NCI-H1930 (cell line): ENCODE measurements at regions not wholly inside any gene's neighbourhood (a gene's known extent, or its start where the extent isn't known, plus 50 kb on each side); places are given as distances from the start of the nearest gene placed in this dataset.

ENCODE experiments used
- DNase-seq, 2 experiments: peaks; one replicate each; lab custom pipeline; 2025; lab: John Stamatoyannopoulos, UW

DNA sequence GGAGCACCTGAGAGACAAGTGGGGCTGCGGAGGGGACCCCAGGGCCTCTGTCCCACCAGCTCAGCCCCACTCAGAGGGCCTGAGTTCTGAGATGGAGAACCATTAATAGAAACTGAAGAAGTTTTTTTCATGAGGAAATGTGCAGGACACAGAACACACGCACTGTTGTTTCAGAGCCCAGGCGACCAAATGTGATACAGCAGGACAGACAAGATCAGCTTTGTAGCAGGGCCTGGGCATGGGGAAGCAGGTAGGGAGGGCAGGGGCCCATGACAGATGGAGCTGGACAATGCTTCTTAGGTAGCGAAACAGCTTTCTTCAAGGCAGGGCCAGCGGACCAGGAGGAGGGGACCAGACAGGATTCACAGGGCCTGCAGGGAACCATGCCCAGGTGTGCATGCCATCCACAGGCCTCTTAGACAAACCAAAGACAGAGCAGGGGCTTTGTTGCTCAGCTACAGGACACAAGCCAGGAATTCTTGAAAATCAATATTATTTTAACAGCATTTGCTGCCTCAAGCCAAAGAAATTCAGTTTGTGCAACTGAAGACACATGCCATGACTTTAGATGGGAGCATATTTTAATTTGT, 252.8 kb upstream of the GYPC start:
- no peak for DNase-seq

DNA sequence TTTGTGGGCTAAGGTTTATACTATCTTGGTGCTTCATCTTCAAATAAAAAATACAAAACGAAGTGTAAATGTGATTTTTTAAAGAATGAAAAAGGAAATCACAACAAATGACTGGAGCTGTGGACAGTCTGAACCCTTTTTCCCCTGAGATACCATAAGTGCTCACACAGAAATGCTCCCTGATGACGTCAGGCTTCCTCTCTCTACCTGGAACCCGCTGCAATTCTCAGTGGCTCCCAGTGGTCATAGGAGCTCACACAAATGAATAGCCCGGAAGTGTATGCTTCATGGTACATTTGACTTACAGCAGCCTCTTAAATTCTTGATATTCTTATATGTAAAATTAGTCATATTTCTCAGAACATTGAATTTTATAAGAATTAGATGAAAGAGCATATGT, 249.7 kb upstream of the GYPC start:
- DNase-seq = no peak

DNA sequence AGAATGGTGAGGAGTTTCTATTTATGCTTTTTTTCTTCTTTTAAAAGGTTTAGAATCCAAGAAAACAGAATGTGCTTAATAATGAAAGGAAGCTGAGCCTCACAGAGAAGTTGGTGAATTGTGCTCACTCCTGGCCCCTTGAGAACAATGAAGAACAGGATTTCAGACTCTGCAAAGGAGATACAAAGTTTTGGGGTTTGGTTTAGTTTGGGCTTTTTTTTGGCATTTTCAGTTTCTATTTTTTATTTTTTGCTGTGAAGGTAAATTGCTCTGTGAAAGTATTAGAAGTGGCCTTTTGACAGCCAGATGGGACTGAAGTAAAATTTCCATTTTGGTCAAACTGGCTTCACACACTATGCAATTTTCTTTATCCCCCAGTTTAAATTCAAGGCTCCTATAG, 247.3 kb upstream of the GYPC start:
- no peak for DNase-seq

DNA sequence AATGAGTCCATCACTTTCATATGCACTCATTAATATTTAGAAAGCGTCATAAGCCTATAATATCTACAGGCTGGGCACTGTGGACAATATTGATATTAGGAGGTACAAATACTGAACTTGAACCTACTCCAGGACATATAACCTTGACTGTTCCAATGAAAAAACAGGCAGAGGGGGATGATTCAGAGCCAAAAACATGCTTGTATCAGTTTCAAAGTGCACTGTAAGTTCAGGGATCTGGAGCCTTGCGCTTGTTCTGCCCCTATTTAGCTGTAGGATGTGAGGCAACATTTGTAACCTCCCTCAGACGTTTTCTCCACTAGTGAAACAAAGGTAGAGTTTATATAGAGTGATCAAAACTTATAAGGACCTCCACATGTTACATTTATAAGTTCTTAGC, 246.1 kb upstream of the GYPC start:
- DNase-seq = no peak

GRCh38 chr2:126413079-126413478, 242.9 kb upstream of the GYPC start:
- no peak for DNase-seq

DNA sequence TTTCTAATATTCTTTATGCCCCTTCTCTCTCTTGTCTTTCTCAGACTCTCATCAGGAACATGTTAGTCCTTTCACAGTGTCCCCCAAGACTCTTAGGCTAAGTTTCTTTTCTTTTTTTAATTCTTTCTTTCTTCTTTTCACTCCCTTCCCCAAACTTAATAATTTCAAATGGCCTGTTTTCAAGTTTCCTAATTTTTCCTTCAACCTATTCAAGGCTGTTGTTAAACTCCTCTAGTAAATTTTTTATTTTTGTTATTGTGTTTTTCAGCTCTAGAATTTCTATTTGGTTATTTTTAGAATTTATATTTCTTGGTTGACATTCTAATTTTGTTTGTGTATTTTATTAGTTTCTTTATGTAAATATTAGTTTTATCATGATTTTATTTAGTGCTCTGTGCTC, 236.6 kb upstream of the GYPC start:
- DNase-seq = no peak

GRCh38 chr2:126425943-126426342, 230.0 kb upstream of the GYPC start:
- DNase-seq = no peak

- DNase-seq = no peak
Observed at GRCh38 chr2:126429103-126429502, 226.9 kb upstream of the GYPC start.

GRCh38 chr2:126431136-126431535, 224.8 kb upstream of the GYPC start:
- DNase-seq = no peak

- no peak for DNase-seq
Observed at GRCh38 chr2:126436411-126436810, 219.5 kb upstream of the GYPC start.

- DNase-seq = no peak
Observed at GRCh38 chr2:126437016-126437415, 218.9 kb upstream of the GYPC start.

- no peak for DNase-seq
Observed at GRCh38 chr2:126444512-126444911, 211.4 kb upstream of the GYPC start.

- DNase-seq = no peak
Observed at GRCh38 chr2:126446106-126446695, 209.8 kb upstream of the GYPC start.

DNA sequence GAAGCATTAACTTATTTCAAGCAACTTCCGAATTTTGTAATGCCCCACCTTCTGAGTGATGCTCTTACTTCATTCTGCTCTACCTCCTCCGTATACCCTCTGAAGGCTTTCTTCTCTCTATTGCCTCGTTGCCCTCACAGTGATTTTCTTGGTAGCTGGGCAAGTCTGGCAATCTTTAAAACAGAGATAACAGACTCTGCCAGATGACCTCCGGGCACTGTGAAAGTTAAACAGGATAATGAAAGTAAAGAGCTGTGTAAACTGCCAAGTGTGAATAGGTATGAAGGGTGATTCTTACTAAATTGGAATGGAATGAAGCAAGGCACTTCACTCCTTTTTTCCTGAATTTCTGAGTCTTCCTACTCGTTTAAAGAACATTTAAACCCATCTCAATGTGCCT, 207.3 kb upstream of the GYPC start:
- DNase-seq = no peak

DNA sequence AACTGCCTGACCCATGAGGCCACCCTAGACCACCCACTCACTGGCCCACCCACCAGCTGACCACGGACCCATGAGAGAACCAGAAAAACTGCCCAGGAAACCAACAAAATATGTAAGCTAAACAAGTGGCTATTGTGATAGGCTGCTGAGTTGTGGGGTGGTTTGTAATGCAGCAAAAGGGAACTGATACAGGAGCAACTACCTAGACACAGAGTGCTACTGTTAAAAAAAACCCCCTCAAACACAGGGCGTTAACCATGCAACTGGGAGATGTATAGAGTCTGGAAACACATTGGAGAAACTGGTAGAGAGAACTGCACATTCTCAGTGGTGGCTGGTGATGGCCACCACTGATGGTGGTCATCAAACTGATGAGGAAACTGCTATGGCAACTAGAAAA, 206.3 kb upstream of the GYPC start:
- DNase-seq = no peak

GRCh38 chr2:126463892-126464674, 191.9 kb upstream of the GYPC start:
- no peak for DNase-seq

GRCh38 chr2:126467367-126468054, 188.4 kb upstream of the GYPC start:
- DNase-seq = no peak

DNA sequence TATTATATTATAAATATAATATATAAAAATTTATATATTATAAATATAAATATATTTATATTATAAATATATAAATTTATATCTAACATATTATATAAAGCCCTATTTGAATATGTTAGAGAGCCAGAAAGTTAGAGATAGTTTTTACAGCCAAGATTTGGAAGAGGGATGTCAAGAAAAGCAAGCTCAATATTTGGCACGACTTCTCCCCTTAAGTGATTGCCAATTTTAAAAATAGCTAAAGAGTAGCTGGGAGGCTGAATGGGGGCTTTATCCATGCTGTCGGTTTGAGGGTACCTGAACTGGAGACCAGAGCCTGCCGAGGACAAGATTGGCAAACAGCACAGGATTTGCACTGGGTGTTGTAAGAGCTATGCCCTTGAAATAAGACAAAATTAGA, 180.9 kb upstream of the GYPC start:
- DNase-seq = no peak

- no peak for DNase-seq
Observed at GRCh38 chr2:126476691-126477090, 179.3 kb upstream of the GYPC start.

DNA sequence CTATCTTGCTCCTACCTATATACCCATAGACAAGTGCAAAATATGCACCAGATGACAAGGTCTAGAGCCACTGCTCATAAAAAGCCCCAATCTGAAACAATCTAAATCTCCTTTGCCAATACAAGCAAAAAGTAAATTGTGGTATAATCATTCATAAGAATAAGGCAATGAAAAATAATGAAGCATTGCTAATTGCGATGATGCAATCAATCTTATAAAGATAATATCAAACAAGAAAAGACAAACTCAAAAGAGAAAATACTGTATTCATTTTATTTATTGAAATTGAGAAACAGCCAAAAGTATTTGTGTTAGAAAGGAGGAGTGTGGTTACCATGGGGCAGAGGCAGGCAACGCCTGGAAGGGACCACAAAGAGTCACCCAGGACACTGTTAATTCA, 175.9 kb upstream of the GYPC start:
- no peak for DNase-seq

GRCh38 chr2:126482582-126483464, 173.1 kb upstream of the GYPC start:
- no peak for DNase-seq

DNA sequence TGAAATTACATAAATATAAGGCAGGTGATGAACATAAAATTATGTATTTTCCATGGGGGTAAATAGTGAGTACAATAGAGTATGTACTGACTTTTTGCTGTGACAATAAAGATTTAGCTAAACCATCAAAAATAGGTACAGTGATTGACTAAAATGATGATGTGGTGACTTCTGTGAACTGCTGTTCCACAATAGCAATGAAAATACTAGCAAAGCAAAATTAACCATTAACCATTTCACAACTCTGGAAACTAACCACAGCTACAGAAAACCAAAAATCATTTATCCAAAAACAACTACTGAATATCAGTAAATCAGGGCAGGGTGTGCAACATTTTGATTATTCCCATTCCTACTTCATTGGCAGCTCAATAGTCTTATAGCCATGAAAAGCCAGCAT, 161.4 kb upstream of the GYPC start:
- no peak for DNase-seq
